Frontal cortex (tissue), 3 donors: ENCODE measurements at regions not wholly inside any gene's neighbourhood (a gene's known extent, or its start where the extent isn't known, plus 50 kb on each side); places are given as distances from the start of the nearest gene placed in this dataset.
A peak's percentile ranks its signal among the peaks of the same experiment; 100 is the strongest.

Experiments
- DNase-seq, 2 donors: peaks; one replicate each; pipeline ENCODE4 v3.0.0; 2012; ENCODE audit warnings: low spot score in 2 of 2
- FAIRE-seq: peaks from 2 replicates; lab custom pipeline; 2012; peaks lifted over from hg19 to GRCh38; lab: Jason Lieb, UNC
- donor health status: control.
- donor health status: control.
- donor health status: control.

DNA sequence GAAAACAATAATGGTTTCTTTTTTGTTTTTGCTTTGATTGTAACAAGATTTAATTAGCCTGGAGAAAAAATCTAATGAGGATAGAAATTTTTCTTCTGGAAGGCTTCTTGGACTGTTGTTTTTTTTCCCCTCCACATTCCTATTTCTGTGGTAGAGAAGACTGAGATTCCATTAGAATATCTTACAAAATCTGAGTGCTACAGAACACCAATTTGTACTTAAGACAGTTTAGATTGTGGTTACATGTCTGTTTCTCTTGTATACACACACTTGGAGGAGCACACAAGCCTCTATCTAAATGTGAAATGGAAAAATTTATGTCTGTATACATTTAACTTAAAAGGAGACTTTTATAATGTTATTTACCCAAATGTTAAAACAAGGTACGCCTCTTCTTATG, 176.9 kb upstream of the ARSJ start:
- FAIRE-seq: no peak
- DNase-seq: no peak

DNA sequence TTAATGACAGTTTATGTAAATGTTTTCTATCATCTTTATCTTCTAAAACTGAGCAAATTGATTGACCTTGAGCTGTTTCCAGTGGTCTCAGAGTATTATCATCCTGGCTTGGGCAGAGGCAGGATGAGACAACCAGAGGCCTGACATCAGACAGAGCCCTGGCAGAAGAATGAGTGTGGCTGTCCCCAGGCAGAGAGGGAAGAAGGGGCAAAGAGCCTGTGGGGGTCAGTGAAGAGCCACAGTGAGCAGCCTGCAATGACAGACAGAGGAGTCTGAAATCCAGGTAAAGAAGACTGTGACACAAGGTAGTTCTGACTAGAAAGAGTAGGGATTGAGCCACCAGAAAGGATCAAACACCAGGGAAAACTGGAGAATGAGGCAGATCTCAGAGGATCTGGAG, 182.4 kb upstream of the ARSJ start:
- FAIRE-seq (no peak), DNase-seq (no peak)

DNA sequence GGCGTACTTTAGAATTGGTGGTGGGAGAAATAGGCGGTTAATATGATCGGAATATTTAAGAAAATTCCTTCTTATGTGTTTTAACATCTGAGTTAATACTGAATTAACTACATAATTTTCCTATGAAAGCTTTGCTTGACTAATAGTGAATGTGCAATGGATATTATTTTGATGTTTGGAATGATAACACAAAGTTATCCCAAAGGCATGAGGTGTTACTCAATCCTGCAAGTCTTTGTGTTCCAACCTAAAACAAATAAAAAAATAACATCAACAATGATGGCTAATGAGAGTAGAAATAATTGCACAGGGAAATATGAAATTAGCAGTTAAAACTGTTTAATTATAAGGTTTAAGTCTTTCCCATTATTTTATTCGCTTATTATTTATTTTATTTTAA, 183.6 kb upstream of the ARSJ start:
- DNase-seq: no peak

DNA sequence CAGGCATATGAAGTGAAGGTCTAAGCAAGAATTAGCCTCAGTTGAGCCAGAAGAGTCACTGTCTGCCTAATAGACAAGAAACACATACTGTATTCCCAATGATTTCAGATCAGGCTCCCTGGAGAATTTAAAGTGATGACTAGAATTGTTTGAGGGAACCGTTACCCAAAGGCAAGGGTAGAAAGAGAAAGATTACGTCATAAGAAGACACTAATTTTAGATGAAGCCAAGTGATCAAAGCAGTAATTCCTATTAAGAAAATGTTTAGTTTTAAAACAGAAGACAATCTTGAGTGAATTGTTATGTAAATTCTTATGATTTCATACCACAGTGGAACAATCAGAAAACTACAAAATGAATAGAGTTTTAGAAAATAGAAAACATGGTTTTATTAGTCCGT, 194.5 kb upstream of the ARSJ start:
- FAIRE-seq (no peak), DNase-seq (no peak)

More for the DNA sequence above, 183.6 kb upstream of the ARSJ start:
- FAIRE-seq: no peak

DNA sequence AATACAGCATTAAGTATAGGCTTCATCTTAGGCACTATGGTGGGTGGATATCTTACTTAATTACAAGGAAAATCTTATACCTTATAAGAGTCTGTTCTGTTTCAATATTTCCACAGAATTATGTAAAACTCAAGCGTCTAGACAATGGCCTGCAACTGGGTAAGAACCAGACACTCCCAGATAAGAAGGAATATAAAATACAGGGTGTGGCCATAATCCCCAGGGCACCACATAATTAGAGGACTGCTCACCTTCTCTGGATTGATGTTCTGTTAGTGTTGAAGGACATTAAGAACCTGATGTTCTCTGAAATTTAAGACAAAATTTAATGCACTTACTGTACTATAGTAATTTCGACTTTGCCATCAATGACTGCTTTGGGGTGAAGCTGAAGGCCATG, 198.2 kb upstream of the ARSJ start:
- DNase-seq (no peak), FAIRE-seq (no peak)

DNA sequence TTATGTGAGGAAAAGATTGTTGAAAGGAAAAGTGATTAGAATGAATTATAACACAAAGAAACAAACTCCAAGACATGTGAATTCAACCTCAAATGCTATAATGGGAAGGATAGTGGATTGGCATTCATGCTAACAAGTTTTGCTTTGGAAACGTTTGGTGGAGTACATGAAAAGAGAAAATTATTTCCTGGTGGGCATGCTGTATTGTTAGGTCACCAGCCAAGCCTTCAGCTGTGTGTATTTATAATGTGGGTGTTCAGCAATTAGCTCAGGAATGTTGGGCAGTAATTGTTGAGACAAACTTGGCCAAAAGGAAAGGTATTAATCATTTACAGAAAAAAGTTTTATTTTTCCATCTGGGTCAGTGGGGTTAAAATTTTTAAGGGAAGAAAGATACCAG, 198.9 kb upstream of the ARSJ start:
- DNase-seq (no peak), FAIRE-seq (no peak)

DNA sequence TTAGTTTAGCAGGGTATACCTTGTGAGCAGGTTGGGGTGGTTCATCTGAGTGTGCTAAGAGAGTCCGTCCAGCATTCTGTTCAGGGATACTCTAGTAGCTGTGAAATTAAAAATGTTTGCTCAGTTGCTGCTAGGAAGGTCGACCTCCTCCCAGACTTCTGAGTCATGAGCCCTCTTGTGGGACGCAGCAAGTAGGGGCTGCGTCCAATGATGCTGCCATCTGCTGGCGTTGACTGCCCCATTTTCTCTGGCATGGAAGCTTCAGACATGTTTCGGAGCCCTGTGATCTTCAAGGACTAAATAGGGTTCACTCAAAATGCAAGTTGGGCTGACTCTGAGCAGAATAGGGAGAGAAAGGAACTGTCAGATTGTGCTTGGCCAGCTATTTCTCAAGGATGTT, 201.0 kb upstream of the ARSJ start:
- FAIRE-seq (no peak), DNase-seq (peak in 1 of 2 donors; percentile 3)

DNA sequence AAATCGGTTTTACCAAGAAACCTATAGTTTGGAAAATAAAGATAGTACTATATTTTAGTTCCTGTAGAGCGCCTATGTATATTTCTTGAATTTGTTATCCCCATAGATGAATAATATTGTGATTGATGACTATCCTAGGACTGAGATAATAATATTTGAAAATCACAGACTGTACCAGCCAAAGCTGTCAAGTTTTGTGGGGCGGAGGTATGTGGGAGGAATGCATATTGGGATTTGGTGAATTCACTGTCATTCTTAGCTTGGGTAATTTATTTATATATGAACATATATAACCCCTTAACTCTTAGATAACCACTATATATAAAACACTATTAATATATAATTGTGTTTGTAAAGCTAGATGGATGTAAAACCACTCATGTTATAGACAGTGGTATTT, 205.5 kb upstream of the ARSJ start:
- FAIRE-seq (no peak), DNase-seq (no peak)

DNA sequence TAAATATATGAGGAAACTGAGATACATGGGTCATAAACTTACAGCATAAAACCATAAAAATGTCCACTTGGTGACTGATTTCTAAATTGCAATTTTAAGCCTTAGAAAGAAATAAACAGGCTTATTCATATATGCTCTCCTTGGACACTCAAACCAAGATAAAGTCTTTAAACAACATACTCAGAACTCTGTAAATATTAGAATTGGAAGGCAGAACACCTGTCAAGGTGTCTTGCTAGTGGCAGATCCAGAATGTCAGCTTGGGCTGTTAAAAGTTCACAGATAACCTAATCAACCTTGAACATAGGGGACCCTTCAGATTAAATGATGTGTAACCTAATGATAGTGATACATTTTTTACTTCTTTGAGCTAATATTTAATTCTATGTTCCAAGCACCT, 208.1 kb upstream of the ARSJ start:
- FAIRE-seq (no peak), DNase-seq (no peak)

DNA sequence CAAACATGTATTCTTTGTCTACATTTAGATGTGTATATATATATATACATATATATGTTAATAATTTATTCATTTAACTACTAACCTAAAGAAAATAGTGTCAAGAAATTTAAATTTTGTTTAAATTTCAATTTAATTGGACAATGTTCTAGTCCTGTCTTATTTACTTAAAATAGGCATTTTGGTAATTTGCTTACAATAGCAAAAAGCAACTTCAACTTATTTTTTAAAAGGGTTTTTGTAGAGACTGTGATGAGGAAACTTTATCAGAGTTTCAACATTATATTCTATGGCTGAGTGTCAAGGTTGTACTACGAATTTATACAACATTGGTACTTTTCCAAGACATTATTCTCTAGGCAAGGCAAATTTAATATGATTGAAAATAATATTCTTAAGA, 212.0 kb upstream of the ARSJ start:
- FAIRE-seq (peak; percentile 59), DNase-seq (no peak)

DNA sequence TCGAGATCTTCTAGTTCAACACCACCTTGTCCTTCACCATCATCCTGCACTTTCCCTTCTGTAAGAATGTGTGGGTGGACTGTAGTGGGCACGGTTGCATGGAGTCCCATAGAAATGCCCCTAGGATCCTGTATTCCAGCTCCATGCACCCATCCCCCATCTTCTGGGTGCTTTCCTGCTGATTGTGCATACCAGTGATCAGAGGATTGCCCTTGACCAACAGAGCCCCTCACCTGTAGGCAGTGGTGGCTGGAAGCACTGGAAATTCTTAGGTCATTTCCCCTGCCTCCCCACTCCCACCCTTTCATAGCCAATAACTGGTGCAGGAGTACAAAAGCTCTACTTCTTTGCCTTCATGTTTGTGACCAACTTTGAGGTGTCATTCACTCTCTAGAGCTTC, 213.4 kb upstream of the ARSJ start:
- DNase-seq (no peak), FAIRE-seq (no peak)

DNA sequence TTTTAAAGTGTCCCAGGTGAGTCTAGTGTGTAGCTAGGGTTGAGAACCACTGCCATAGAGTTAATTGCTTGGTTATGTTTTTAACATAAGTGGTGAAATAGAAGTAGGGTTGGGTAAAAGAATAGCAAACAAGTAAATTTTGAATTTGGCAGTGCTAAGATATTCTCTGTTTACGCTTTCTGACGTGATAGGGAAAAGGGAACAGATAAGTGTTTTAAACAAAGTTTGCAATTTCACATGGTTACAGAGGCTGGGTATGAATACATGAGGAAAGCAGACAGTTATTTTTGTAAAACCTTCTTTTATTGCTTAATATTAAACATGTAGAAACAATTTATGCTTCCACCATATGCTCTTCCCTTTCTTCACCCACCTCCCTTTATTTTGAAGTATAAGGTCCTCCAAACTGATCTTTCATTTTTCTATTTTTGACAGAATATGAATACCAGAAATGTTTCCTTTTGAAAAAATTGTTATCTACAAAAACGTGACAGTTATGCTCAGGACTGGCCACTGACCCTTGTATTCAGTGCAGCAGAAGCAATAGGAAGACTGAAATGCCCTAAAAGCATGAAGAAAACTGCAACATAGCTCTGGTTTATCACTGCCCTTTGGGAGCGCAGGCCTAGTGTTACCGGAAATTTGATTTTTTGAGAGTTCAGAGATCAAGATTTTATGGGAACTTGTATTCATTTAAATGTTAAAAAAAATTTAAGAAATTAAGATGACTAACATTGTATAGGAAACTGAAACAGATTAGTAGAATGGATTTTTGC, 214.4 kb upstream of the ARSJ start:
- FAIRE-seq: no peak
- DNase-seq: no peak

DNA sequence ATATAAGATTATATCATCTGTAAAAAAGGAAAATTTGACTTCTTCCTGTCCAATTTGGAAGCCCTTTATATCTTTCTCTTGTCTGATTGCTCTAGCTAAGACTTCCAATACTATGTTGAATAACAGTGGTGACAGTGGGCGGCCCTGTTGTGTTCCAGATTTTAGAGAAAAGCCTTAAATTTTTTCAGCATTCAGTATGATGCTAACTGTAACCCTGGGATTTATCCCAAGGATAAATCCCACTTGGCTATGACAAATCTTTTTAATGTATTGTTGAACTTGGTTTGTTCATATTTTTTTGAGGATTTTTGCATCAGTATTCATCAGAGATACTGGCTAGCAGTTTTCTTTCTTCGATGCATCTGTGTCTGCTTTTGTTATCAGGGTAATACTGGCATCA, 217.2 kb upstream of the ARSJ start:
- FAIRE-seq: no peak

DNA sequence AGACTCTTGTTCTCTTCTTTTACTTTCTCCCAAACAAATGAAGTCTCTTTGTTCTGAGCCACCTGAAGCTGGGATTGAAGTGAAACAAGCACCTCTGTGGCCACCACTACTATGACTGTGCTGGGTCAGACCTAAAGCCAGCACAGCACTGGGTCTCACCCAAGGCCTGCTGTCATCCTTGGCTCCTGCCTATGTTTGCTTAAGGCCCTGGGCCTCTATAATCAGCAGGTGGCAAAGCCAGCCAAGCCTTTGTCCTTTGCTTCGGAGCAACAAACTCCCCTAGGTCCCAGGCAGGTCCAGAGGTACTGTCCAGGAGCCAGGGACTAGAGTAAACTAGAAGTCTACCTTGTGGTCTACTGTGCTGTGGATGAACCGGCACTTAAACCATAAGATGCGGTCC, 220.6 kb upstream of the ARSJ start:
- no peak for FAIRE-seq
- no peak for DNase-seq

More for the DNA sequence above, 217.2 kb upstream of the ARSJ start:
- DNase-seq: no peak

DNA sequence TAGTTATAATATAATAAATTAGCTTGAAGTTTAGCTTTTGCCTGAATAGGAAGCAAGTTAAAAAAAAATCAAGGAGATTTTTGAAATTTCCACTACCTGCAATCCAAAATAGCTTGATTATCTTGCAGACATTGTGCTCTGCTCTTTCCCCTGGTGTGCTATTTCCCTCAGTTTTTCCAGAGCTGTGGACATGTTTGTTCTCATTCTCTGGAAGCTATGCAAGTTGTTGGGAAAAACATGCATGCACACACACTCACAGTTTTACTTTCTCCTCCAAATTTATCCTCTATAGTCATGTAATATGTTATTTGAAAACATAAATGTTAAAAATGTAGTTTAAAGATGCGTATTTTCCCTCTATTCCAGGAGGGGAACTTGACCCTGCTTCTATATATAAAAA, 225.8 kb upstream of the ARSJ start:
- FAIRE-seq: no peak

DNA sequence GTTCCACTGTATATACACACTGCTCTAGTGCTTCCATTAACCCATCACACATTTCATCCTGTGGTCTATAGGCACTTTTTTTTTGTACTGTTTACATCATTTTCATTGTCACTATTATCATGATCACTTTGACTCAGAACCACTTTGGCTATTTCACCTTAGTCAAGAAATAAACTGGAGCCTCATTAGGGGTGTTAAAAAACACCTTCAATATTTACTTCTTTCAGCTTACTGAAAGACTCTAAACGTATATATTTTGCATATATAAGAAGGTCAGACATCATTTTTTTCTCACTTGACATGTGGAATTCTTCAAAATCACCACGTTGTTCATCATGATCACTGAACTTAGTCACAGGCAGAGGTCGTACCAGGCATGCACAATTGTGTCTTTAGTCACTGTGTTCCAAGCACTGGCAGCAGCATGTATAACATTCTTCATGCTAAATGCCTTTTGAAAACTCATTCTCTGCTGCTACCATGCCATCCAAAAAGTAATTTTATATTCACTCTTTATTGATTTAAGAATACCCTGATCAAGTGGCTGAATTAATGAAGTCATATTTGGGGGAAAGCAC, 229.2 kb upstream of the ARSJ start:
- FAIRE-seq (no peak), DNase-seq (no peak)

More for the DNA sequence above, 225.8 kb upstream of the ARSJ start:
- no peak for DNase-seq

DNA sequence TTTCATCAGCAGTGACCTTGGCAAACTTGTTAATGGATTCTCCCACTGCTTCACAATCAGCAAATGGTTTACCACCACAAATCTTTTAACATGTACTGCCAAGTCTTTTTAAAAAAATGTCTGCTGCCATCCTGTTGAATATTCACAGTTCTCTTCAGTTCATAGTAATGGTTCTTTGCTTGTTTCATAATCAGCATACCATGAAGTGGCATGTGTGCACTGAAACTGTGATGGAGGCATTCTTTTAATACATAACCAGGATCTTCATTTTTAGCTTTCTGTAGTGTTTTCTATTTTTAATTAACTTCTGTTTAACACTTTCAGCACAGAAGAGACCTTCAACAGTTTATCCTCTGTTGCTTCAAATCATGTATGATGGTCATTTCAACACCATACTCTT, 230.1 kb upstream of the ARSJ start:
- no peak for FAIRE-seq
- DNase-seq: no peak

DNA sequence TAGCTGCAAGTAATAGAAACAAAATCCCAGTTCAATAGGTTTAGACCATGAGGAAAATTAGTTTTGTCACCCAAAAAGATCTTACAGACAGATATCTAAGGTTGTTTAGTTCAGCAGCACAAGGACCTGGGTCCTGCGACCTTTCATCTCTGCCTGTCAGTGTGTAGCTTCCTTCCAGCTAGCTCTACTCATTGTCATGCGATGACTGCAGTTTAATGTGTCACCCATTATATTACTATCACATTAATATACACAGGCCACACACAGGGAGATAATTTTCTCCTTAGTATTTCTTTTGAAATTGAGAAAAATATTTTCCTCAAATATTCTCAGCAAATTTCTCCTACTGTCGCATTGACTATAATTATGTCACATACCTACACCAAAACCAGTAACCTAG, 232.1 kb upstream of the ARSJ start:
- no peak for DNase-seq
- FAIRE-seq: no peak

DNA sequence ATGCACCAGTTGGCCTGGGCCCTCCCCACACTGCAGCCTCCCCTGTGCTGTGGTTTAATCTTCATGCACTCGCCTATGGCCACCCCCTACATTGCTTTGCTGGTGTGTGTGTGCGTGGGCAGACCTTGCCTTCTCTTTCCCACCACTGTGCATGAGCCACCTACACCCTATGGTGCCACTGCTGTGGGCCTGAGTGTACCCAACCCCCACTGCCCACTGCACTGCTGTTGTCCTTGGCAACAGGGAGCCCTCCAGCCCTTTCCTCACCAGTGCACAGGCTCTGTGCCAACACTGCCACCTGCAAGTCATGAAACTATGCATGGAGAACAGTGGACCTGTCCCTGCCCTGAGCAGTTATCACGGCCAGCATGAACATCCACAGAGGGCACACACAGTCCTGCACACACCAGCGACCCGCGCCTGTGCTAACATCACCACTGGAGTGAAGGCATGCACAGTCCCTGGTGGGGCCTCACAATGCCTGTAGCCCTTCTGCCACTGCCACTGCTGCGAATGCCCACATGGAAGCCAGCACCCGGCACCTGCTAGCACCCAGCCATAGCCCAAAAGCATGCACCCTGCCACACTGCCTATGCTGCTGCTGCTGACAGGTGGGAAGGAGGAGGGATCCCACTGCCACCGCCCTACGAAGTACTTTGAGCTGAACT, 237.8 kb upstream of the ARSJ start:
- DNase-seq (no peak), FAIRE-seq (no peak)

DNA sequence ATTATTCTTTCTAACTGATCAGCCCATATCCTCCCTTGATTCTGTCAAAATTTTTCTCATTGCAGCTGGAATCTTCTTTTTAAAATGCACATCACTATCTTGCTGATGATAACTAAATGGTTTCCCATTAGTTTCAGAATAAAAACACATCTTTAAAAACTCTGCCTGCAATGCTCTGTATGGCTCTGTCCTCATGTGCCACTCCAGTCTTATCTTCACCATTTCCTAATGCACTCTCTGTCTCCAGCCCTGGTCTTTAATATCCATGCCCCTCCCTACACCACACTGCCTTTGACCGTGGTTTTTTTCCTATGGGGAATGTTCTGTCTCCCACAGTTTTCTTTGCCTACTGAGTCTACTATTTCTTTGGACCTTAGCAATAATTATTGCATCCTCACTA, 244.1 kb upstream of the ARSJ start:
- DNase-seq (no peak), FAIRE-seq (no peak)

DNA sequence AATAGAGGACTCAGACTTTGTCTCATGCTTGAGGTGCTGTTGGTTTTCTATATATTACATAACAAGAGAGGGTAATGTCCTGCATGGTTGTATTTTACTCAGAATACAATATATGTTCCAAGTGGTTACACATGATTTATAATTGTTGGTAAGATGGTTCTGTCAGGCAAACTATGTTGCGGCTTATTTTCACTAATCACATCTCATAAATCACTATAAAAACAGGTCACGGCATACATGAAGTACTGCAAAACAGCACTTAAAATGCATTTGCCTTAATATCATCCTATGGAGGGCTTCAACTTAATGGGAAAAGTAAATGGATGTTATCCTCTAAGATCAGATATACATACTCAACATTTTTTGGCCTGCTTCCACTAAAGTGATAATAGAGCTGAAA, 246.0 kb upstream of the ARSJ start:
- DNase-seq (no peak), FAIRE-seq (no peak)
